Mesothelial cell of epicardium (in vitro differentiated cells): ENCODE measurements at regions not wholly inside any gene's neighbourhood (a gene's known extent, or its start where the extent isn't known, plus 50 kb on each side); places are given as distances from the start of the nearest gene placed in this dataset.

Experiments used
- DNase-seq, 2 experiments: peaks; one replicate each; pipeline ENCODE4 v3.0.0; 2021; ENCODE audit warnings: low spot score in 2 of 2; ENCODE audit not compliant: unreplicated experiment in 2 of 2
- H3K27ac Mint-ChIP-seq: 2 replicates; pipeline ENCODE4 v1.8.0; 2021; ENCODE audit warnings: mixed read lengths
- H3K27me3 Mint-ChIP-seq: 2 replicates; pipeline ENCODE4 v1.8.0; 2021; ENCODE audit warnings: low read depth, mixed read lengths
- H3K36me3 Mint-ChIP-seq: 2 replicates; pipeline ENCODE4 v1.8.0; 2021; ENCODE audit warnings: mixed read lengths
- H3K4me1 Mint-ChIP-seq: 2 replicates; pipeline ENCODE4 v1.8.0; 2021; ENCODE audit warnings: mixed read lengths
- H3K4me3 Mint-ChIP-seq: 2 replicates; pipeline ENCODE4 v1.8.0; 2021; ENCODE audit warnings: mild to moderate bottlenecking, moderate library complexity, mixed read lengths
- H3K9me3 Mint-ChIP-seq: 2 replicates; pipeline ENCODE4 v1.8.0; 2021; ENCODE audit warnings: mixed read lengths
- TF ChIP-seq, protein P1 (sequence below): fragments of 200-600 bp; sonication (generic); IDR thresholded peaks from one replicate; pipeline ENCODE4 v1.5.0; 2021; ENCODE audit warnings: antibody characterized with exemption; ENCODE audit not compliant: unreplicated experiment

DNA sequence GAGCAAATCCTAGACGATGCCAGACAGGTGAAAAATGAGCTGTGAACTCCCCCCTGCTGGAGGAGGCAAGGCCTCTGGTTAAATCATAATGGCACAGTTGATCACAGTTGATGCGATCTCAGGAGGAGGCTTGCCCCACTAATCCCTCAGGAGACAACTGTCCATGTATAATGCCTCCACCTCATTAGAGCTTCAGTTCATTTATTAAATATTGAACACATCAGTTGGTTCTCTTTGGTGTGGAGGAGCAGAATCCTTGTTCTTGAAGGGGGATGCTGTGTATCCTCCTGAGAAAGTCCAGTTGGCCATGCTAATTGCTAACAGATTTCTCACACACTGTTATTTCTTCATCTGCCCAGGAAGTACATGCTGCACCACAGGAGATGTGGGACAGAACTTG, 290.5 kb downstream of the IGSF11 start:
- peaks cover 14% of the 10 kb centered on the region for H3K9me3 Mint-ChIP-seq
- no peaks in the 10 kb centered on the region for H3K27me3 Mint-ChIP-seq
- H3K36me3 Mint-ChIP-seq, result no peaks in the 10 kb centered on the region
- H3K4me1 Mint-ChIP-seq, result no peaks in the 10 kb centered on the region
- no peak overlapping the region for H3K27ac Mint-ChIP-seq
- no peak overlapping the region for H3K4me3 Mint-ChIP-seq
- DNase-seq, result no peak
- TF ChIP-seq, protein P1, sequence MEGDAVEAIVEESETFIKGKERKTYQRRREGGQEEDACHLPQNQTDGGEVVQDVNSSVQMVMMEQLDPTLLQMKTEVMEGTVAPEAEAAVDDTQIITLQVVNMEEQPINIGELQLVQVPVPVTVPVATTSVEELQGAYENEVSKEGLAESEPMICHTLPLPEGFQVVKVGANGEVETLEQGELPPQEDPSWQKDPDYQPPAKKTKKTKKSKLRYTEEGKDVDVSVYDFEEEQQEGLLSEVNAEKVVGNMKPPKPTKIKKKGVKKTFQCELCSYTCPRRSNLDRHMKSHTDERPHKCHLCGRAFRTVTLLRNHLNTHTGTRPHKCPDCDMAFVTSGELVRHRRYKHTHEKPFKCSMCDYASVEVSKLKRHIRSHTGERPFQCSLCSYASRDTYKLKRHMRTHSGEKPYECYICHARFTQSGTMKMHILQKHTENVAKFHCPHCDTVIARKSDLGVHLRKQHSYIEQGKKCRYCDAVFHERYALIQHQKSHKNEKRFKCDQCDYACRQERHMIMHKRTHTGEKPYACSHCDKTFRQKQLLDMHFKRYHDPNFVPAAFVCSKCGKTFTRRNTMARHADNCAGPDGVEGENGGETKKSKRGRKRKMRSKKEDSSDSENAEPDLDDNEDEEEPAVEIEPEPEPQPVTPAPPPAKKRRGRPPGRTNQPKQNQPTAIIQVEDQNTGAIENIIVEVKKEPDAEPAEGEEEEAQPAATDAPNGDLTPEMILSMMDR, result no peak

DNA sequence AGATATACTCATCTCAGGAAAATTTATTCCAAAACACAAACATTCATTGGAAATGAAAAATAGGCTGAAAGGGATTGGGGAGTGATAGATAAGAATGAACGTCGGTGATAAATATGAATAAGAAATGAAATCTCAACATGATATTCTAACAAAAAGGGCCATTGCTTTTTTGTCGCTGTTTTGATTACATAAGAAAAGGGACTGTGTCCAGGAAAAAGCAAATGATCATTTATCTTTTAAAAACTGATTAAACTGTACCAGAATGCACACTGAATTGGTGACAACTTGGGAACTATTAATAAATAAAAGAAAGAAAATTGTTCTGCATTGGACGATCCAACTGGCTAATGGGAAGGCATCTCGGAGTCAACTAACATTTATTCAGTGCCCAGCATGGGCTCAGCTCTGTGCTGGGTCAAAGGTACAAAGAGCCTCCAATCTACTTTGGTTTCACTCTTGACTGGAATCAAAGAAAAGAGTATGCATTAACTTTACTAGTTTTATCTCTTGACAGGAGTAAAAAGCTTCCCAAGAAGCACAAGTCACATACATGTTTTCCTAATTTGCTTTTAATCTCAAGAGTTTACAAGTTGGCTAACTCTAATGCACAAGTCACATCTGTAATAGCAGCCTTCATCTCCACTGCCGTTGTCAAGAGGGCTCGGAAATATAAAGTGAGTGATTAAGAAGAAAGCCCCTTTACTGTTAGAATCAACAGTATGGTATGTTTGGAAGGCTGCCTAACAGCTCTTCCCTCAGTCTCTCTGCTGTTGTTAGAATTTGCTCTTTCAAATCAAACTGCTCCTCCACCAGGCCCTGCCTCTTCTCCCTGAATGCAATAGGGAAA, 280.0 kb downstream of the IGSF11 start:
- Mint-ChIP-seq H3K9me3 (peaks cover 5% of the 10 kb centered on the region), H3K4me3 (no peak overlapping the region), H3K27ac (peak overlapping the region; percentile 43), H3K27me3 (no peaks in the 10 kb centered on the region), H3K4me1 (peaks cover 11% of the 10 kb centered on the region), H3K36me3 (no peaks in the 10 kb centered on the region)
- DNase-seq, result no peak
- TF ChIP-seq, protein P1, result no peak

GRCh38 chr3:118755253-118755801, 279.3 kb downstream of the IGSF11 start:
- TF ChIP-seq, protein P1, result no peak
- Mint-ChIP-seq H3K4me3 (no peak overlapping the region), H3K36me3 (no peaks in the 10 kb centered on the region), H3K4me1 (peaks cover 11% of the 10 kb centered on the region), H3K27me3 (no peaks in the 10 kb centered on the region), H3K27ac (peak overlapping the region; percentile 43), H3K9me3 (peaks cover 5% of the 10 kb centered on the region)
- DNase-seq, result no peak

GRCh38 chr3:118760585-118761290, 273.9 kb downstream of the IGSF11 start:
- Mint-ChIP-seq H3K4me1 (no peaks in the 10 kb centered on the region), H3K4me3 (no peak overlapping the region), H3K36me3 (no peaks in the 10 kb centered on the region), H3K27ac (no peak overlapping the region), H3K27me3 (no peaks in the 10 kb centered on the region), H3K9me3 (no peaks in the 10 kb centered on the region)
- TF ChIP-seq, protein P1, result no peak
- no peak for DNase-seq

DNA sequence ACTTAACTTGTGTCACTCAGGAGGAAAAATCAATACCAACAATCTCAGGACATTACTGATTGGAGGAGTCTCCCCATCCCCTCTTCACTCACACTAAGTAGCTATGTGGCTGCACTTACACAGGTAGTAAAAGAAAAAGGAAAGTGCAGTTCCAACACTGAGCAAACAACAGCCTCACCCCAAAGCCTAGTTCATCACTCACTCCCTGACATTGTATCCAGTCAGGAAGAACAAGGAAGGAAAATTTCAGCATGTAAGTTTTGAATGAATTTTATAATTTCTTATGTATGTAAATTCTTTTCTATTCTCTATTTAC, 273.4 kb downstream of the IGSF11 start:
- no peak overlapping the region for H3K27ac Mint-ChIP-seq
- H3K9me3 Mint-ChIP-seq, result no peaks in the 10 kb centered on the region
- TF ChIP-seq, protein P1, result no peak
- no peak overlapping the region for H3K4me3 Mint-ChIP-seq
- no peak for DNase-seq
- H3K36me3 Mint-ChIP-seq, result no peaks in the 10 kb centered on the region
- H3K27me3 Mint-ChIP-seq, result no peaks in the 10 kb centered on the region
- H3K4me1 Mint-ChIP-seq, result no peaks in the 10 kb centered on the region
